Superior temporal gyrus (tissue), 1 donor: ENCODE measurements at regions not wholly inside any gene's neighbourhood (a gene's known extent, or its start where the extent isn't known, plus 50 kb on each side); places are given as distances from the start of the nearest gene placed in this dataset.

Source experiments
- DNase-seq: peaks from one replicate; pipeline ENCODE4 v3.0.0-alpha.2; 2016; ENCODE audit errors: extremely low spot score

GRCh38 chr20:48015943-48016723 lies 230.9 kb upstream of the SULF2 start:
- no peak for DNase-seq

- DNase-seq = no peak
Measured at GRCh38 chr20:48015141-48015910, 230.0 kb upstream of the SULF2 start.

GRCh38 chr20:48012401-48012974 lies 227.2 kb upstream of the SULF2 start:
- DNase-seq = no peak

- no peak for DNase-seq
Measured at GRCh38 chr20:48011025-48011424, 225.7 kb upstream of the SULF2 start.

GRCh38 chr20:48010623-48011022 lies 225.3 kb upstream of the SULF2 start:
- DNase-seq = no peak

GRCh38 chr20:48008850-48009515 lies 223.7 kb upstream of the SULF2 start:
- peak; percentile 56 for DNase-seq

GRCh38 chr20:48007351-48007750 lies 222.1 kb upstream of the SULF2 start:
- no peak for DNase-seq

- no peak for DNase-seq
Measured at GRCh38 chr20:48006036-48006833, 221.0 kb upstream of the SULF2 start.

GRCh38 chr20:48003021-48003420 lies 217.7 kb upstream of the SULF2 start:
- DNase-seq = no peak

GRCh38 chr20:48002517-48002970 lies 217.3 kb upstream of the SULF2 start:
- no peak for DNase-seq

GRCh38 chr20:47999166-47999565 lies 213.9 kb upstream of the SULF2 start:
- DNase-seq = no peak

- DNase-seq = no peak
Measured at GRCh38 chr20:47998736-47999135, 213.5 kb upstream of the SULF2 start.

GRCh38 chr20:47995661-47996060 lies 210.4 kb upstream of the SULF2 start:
- DNase-seq = no peak

- no peak for DNase-seq
Measured at GRCh38 chr20:47993817-47994216, 208.5 kb upstream of the SULF2 start.

GRCh38 chr20:47993035-47993755 lies 207.9 kb upstream of the SULF2 start:
- DNase-seq = no peak

- DNase-seq = no peak
Measured at GRCh38 chr20:47991875-47992488, 206.7 kb upstream of the SULF2 start.

GRCh38 chr20:47990507-47991150 lies 205.3 kb upstream of the SULF2 start:
- DNase-seq = no peak

GRCh38 chr20:47989957-47990356 lies 204.7 kb upstream of the SULF2 start:
- DNase-seq = no peak

GRCh38 chr20:47988676-47989075 lies 203.4 kb upstream of the SULF2 start:
- DNase-seq = no peak
